Midbrain (tissue), 1 donor: ENCODE measurements at regions not wholly inside any gene's neighbourhood (a gene's known extent, or its start where the extent isn't known, plus 50 kb on each side); places are given as distances from the start of the nearest gene placed in this dataset.
A peak's percentile ranks its signal among the peaks of the same experiment; 100 is the strongest.

Source experiments
- DNase-seq: peaks from one replicate; lab custom pipeline; 2025; lab: John Stamatoyannopoulos, UW

- DNase-seq = no peak
These were observed 96.3 kb upstream of the CSF3R start for GRCh38 chr1:36579039-36579438.

GRCh38 chr1:36576551-36577110 is 93.9 kb upstream of the CSF3R start:
- no peak for DNase-seq

- peak; percentile 34 for DNase-seq
These were observed 93.4 kb upstream of the CSF3R start for GRCh38 chr1:36576118-36576517.

GRCh38 chr1:36573445-36573844 is 90.7 kb upstream of the CSF3R start:
- no peak for DNase-seq

- no peak for DNase-seq
These were observed 90.2 kb upstream of the CSF3R start for GRCh38 chr1:36572906-36573305.

GRCh38 chr1:36572142-36572715 is 89.5 kb upstream of the CSF3R start:
- no peak for DNase-seq

GRCh38 chr1:36571106-36571505 is 88.4 kb upstream of the CSF3R start:
- no peak for DNase-seq

- no peak for DNase-seq
These were observed 87.9 kb upstream of the CSF3R start for GRCh38 chr1:36570478-36571060.

GRCh38 chr1:36570006-36570405 is 87.3 kb upstream of the CSF3R start:
- no peak for DNase-seq

- DNase-seq = no peak
These were observed 85.1 kb upstream of the CSF3R start for GRCh38 chr1:36567601-36568341.

GRCh38 chr1:36565576-36566501 is 83.1 kb upstream of the CSF3R start:
- no peak for DNase-seq

- DNase-seq = no peak
These were observed 79.5 kb upstream of the CSF3R start for GRCh38 chr1:36562181-36562685.

GRCh38 chr1:36561361-36561724 is 78.6 kb upstream of the CSF3R start:
- DNase-seq = no peak

- no peak for DNase-seq
These were observed 78.1 kb upstream of the CSF3R start for GRCh38 chr1:36560621-36561360.

- DNase-seq = no peak
These were observed 77.5 kb upstream of the CSF3R start for GRCh38 chr1:36560177-36560576.

- no peak for DNase-seq
These were observed 76.3 kb upstream of the CSF3R start for GRCh38 chr1:36559061-36559460.

GRCh38 chr1:36557041-36558000 is 74.6 kb upstream of the CSF3R start:
- DNase-seq = no peak

- no peak for DNase-seq
These were observed 72.3 kb upstream of the CSF3R start for GRCh38 chr1:36555041-36555440.

- no peak for DNase-seq
These were observed 71.6 kb upstream of the CSF3R start for GRCh38 chr1:36554323-36554628.
